Ectodermal cell (in vitro differentiated cells): ENCODE measurements at regions not wholly inside any gene's neighbourhood (a gene's known extent, or its start where the extent isn't known, plus 50 kb on each side); places are given as distances from the start of the nearest gene placed in this dataset.

Experiments used
- H3K27ac ChIP-seq: 2 replicates; pipeline ENCODE4 v1.7.0; 2013; ENCODE audit warnings: mild to moderate bottlenecking, low read depth, low read length; ENCODE audit not compliant: insufficient read depth, poor library complexity, severe bottlenecking
- H3K27me3 ChIP-seq: 2 replicates; pipeline ENCODE4 v1.7.0; 2013; ENCODE audit warnings: mild to moderate bottlenecking, low read length; ENCODE audit not compliant: insufficient read depth, control insufficient read depth, poor library complexity, severe bottlenecking
- H3K36me3 ChIP-seq: one replicate; pipeline ENCODE4 v1.7.0; 2013; ENCODE audit warnings: low read length; ENCODE audit not compliant: control insufficient read depth, insufficient read depth
- H3K4me1 ChIP-seq: one replicate; pipeline ENCODE4 v1.7.0; 2013; ENCODE audit warnings: low read length; ENCODE audit not compliant: control insufficient read depth, insufficient read depth
- H3K4me3 ChIP-seq: 2 replicates; pipeline ENCODE4 v1.7.0; 2013; ENCODE audit warnings: low read depth, low read length, control low read depth; ENCODE audit not compliant: insufficient read depth
- H3K9me3 ChIP-seq: 2 replicates; pipeline ENCODE4 v1.7.0; 2013; ENCODE audit warnings: mild to moderate bottlenecking, low read length, moderate library complexity; ENCODE audit not compliant: control insufficient read depth
- WGBS, 2 experiments: methylation state at CpG; one replicate each; pipeline ENCODE4 v1.1.7; 2013; ENCODE audit warnings: missing lambda C conversion rate in 2 of 2; 5-methylcytosine and 5-hydroxymethylcytosine counted together

GRCh38 chr11:119880143-119880542, 151.1 kb upstream of the NECTIN1 start:
- 55 to 57% methylated on average over 3 to 4 of the region's 4 CpGs for WGBS, 2 experiments
- Histone ChIP-seq H3K4me1 (peaks cover 14% of the 10 kb centered on the region), H3K36me3 (no peaks in the 10 kb centered on the region), H3K4me3 (no peak overlapping the region), H3K27me3 (no peaks in the 10 kb centered on the region), H3K9me3 (no peaks in the 10 kb centered on the region), H3K27ac (no peak overlapping the region)

- 93% methylated on average over 5 to 6 of the region's 6 CpGs for WGBS, 2 experiments
- H3K4me1 ChIP-seq: peaks cover 25% of the 10 kb centered on the region
Observed at GRCh38 chr11:119878990-119879389, 150.0 kb upstream of the NECTIN1 start.

GRCh38 chr11:119876841-119877240, 147.8 kb upstream of the NECTIN1 start:
- Histone ChIP-seq H3K27me3 (no peaks in the 10 kb centered on the region), H3K4me1 (peaks cover 30% of the 10 kb centered on the region), H3K4me3 (no peak overlapping the region), H3K9me3 (no peaks in the 10 kb centered on the region), H3K36me3 (no peaks in the 10 kb centered on the region), H3K27ac (no peak overlapping the region)
- WGBS, 2 experiments: 93% methylated on average over 12 of the region's 12 CpGs

More at GRCh38 chr11:119878990-119879389, 150.0 kb upstream of the NECTIN1 start:
- Histone ChIP-seq H3K36me3 (no peaks in the 10 kb centered on the region), H3K27ac (no peak overlapping the region), H3K27me3 (no peaks in the 10 kb centered on the region), H3K9me3 (no peaks in the 10 kb centered on the region), H3K4me3 (no peak overlapping the region)

- Histone ChIP-seq H3K27me3 (no peaks in the 10 kb centered on the region), H3K9me3 (no peaks in the 10 kb centered on the region), H3K4me1 (peaks cover 30% of the 10 kb centered on the region), H3K4me3 (no peak overlapping the region), H3K27ac (no peak overlapping the region), H3K36me3 (no peaks in the 10 kb centered on the region)
- 94 to 96% methylated on average over 6 to 7 of the region's 7 CpGs for WGBS, 2 experiments
Observed at GRCh38 chr11:119875841-119876600, 147.0 kb upstream of the NECTIN1 start.

GRCh38 chr11:119874660-119875238, 145.7 kb upstream of the NECTIN1 start:
- no peaks in the 10 kb centered on the region for H3K9me3 ChIP-seq
- no peaks in the 10 kb centered on the region for H3K27me3 ChIP-seq

GRCh38 chr11:119873761-119874421, 144.9 kb upstream of the NECTIN1 start:
- Histone ChIP-seq H3K27ac (peak overlapping the region; percentile 26), H3K36me3 (no peaks in the 10 kb centered on the region), H3K4me1 (peaks cover 27% of the 10 kb centered on the region), H3K27me3 (no peaks in the 10 kb centered on the region), H3K4me3 (no peak overlapping the region), H3K9me3 (no peaks in the 10 kb centered on the region)
- WGBS, 2 experiments: 84 to 88% methylated on average over 17 of the region's 17 CpGs

More at GRCh38 chr11:119874660-119875238, 145.7 kb upstream of the NECTIN1 start:
- WGBS, 2 experiments: 67% methylated on average over 14 to 15 of the region's 15 CpGs
- Histone ChIP-seq H3K36me3 (no peaks in the 10 kb centered on the region), H3K27ac (peak overlapping the region; percentile 26), H3K4me1 (peaks cover 29% of the 10 kb centered on the region), H3K4me3 (no peak overlapping the region)

- Histone ChIP-seq H3K27me3 (no peaks in the 10 kb centered on the region), H3K27ac (no peak overlapping the region), H3K4me1 (peaks cover 27% of the 10 kb centered on the region), H3K36me3 (no peaks in the 10 kb centered on the region), H3K4me3 (no peak overlapping the region), H3K9me3 (no peaks in the 10 kb centered on the region)
- WGBS, 2 experiments: 92 to 93% methylated on average over 11 of the region's 11 CpGs
Observed at GRCh38 chr11:119872611-119873310, 143.8 kb upstream of the NECTIN1 start.

GRCh38 chr11:119865661-119866156, 136.7 kb upstream of the NECTIN1 start:
- 85 to 92% methylated on average over 2 of the region's 2 CpGs for WGBS, 2 experiments
- H3K27ac ChIP-seq: no peak overlapping the region

GRCh38 chr11:119864836-119865235, 135.8 kb upstream of the NECTIN1 start:
- H3K9me3 ChIP-seq: no peaks in the 10 kb centered on the region
- no peaks in the 10 kb centered on the region for H3K36me3 ChIP-seq
- H3K27ac ChIP-seq: no peak overlapping the region
- WGBS, 2 experiments: 93 to 95% methylated on average over 7 of the region's 7 CpGs
- H3K4me1 ChIP-seq: no peaks in the 10 kb centered on the region
- H3K27me3 ChIP-seq: no peaks in the 10 kb centered on the region
- no peak overlapping the region for H3K4me3 ChIP-seq

More at GRCh38 chr11:119865661-119866156, 136.7 kb upstream of the NECTIN1 start:
- H3K4me3 ChIP-seq: no peak overlapping the region
- no peaks in the 10 kb centered on the region for H3K4me1 ChIP-seq
- no peaks in the 10 kb centered on the region for H3K36me3 ChIP-seq
- no peaks in the 10 kb centered on the region for H3K9me3 ChIP-seq
- no peaks in the 10 kb centered on the region for H3K27me3 ChIP-seq
